Nephron progenitor cell (in vitro differentiated cells): ENCODE measurements at regions not wholly inside any gene's neighbourhood (a gene's known extent, or its start where the extent isn't known, plus 50 kb on each side); places are given as distances from the start of the nearest gene placed in this dataset.

ENCODE experiments used
- DNase-seq: peaks from one replicate; pipeline ENCODE4 v3.0.0; 2021
- H3K27ac Mint-ChIP-seq: 2 replicates; pipeline ENCODE4 v1.8.0; 2021; ENCODE audit warnings: mild to moderate bottlenecking, moderate library complexity, mixed read lengths
- H3K27me3 Mint-ChIP-seq: 2 replicates; pipeline ENCODE4 v1.8.0; 2021; ENCODE audit warnings: mild to moderate bottlenecking, low read depth, mixed read lengths; ENCODE audit not compliant: poor library complexity
- H3K36me3 Mint-ChIP-seq: 2 replicates; pipeline ENCODE4 v1.8.0; 2021; ENCODE audit warnings: low read depth, mixed read lengths
- H3K4me1 Mint-ChIP-seq: 2 replicates; pipeline ENCODE4 v1.8.0; 2021; ENCODE audit warnings: mixed read lengths
- H3K4me3 Mint-ChIP-seq: 2 replicates; pipeline ENCODE4 v1.8.0; 2021; ENCODE audit warnings: mild to moderate bottlenecking, moderate library complexity, mixed read lengths
- H3K9me3 Mint-ChIP-seq: 2 replicates; pipeline ENCODE4 v1.8.0; 2021; ENCODE audit warnings: mild to moderate bottlenecking, moderate library complexity, mixed read lengths
- CTCF ChIP-seq: fragments of 200-600 bp; sonication (generic); IDR thresholded peaks from 2 replicates; pipeline ENCODE4 v1.5.0; 2021; ENCODE audit warnings: antibody characterized with exemption

GRCh38 chr22:47839595-47840227 lies 1077.3 kb downstream of the TBC1D22A start:
- no peaks in the 10 kb centered on the region for H3K27me3 Mint-ChIP-seq
- H3K4me3 Mint-ChIP-seq: no peak overlapping the region
- peaks cover 24% of the 10 kb centered on the region for H3K9me3 Mint-ChIP-seq
- H3K36me3 Mint-ChIP-seq: no peaks in the 10 kb centered on the region
- TF ChIP-seq CTCF: no peak
- peaks cover 35% of the 10 kb centered on the region for H3K4me1 Mint-ChIP-seq
- no peak overlapping the region for H3K27ac Mint-ChIP-seq
- DNase-seq: peak; percentile 28

GRCh38 chr22:47837703-47838102 lies 1075.3 kb downstream of the TBC1D22A start:
- no peak overlapping the region for H3K4me3 Mint-ChIP-seq
- peak; percentile 31 for TF ChIP-seq CTCF
- H3K9me3 Mint-ChIP-seq: peaks cover 39% of the 10 kb centered on the region
- H3K4me1 Mint-ChIP-seq: peaks cover 30% of the 10 kb centered on the region
- DNase-seq: no peak
- H3K36me3 Mint-ChIP-seq: no peaks in the 10 kb centered on the region
- H3K27ac Mint-ChIP-seq: no peak overlapping the region
- H3K27me3 Mint-ChIP-seq: peaks cover 10% of the 10 kb centered on the region

- no peak overlapping the region for H3K27ac Mint-ChIP-seq
- no peak for TF ChIP-seq CTCF
- H3K4me1 Mint-ChIP-seq: peaks cover 27% of the 10 kb centered on the region
- peaks cover 39% of the 10 kb centered on the region for H3K9me3 Mint-ChIP-seq
- H3K27me3 Mint-ChIP-seq: peaks cover 14% of the 10 kb centered on the region
- DNase-seq: no peak
- no peak overlapping the region for H3K4me3 Mint-ChIP-seq
- no peaks in the 10 kb centered on the region for H3K36me3 Mint-ChIP-seq
Observed at GRCh38 chr22:47836957-47837356, 1074.5 kb downstream of the TBC1D22A start.

GRCh38 chr22:47835726-47836125 lies 1073.3 kb downstream of the TBC1D22A start:
- Mint-ChIP-seq H3K27me3 (peaks cover 19% of the 10 kb centered on the region), H3K36me3 (no peaks in the 10 kb centered on the region), H3K9me3 (peaks cover 43% of the 10 kb centered on the region), H3K27ac (no peak overlapping the region), H3K4me3 (no peak overlapping the region), H3K4me1 (peaks cover 15% of the 10 kb centered on the region)
- no peak for TF ChIP-seq CTCF
- DNase-seq: no peak

GRCh38 chr22:47826016-47826415 lies 1063.6 kb downstream of the TBC1D22A start:
- no peak for TF ChIP-seq CTCF
- Mint-ChIP-seq H3K9me3 (peaks cover 41% of the 10 kb centered on the region), H3K36me3 (no peaks in the 10 kb centered on the region), H3K27ac (no peak overlapping the region), H3K4me3 (no peak overlapping the region), H3K4me1 (no peaks in the 10 kb centered on the region), H3K27me3 (peaks cover 20% of the 10 kb centered on the region)
- DNase-seq: no peak

GRCh38 chr22:47822422-47822821 lies 1060.0 kb downstream of the TBC1D22A start:
- peaks cover 23% of the 10 kb centered on the region for H3K27me3 Mint-ChIP-seq
- no peak for TF ChIP-seq CTCF
- no peak overlapping the region for H3K4me3 Mint-ChIP-seq
- no peaks in the 10 kb centered on the region for H3K36me3 Mint-ChIP-seq
- peaks cover 54% of the 10 kb centered on the region for H3K9me3 Mint-ChIP-seq
- no peak for DNase-seq
- no peak overlapping the region for H3K27ac Mint-ChIP-seq
- H3K4me1 Mint-ChIP-seq: no peaks in the 10 kb centered on the region
